ENCODE measurements at regions not wholly inside any gene's neighbourhood (a gene's known extent, or its start where the extent isn't known, plus 50 kb on each side); places are given as distances from the start of the nearest gene placed in this dataset.

GRCh38 chr10:129330211-129330610 lies 136.8 kb upstream of the MGMT start:
- no peak for TF ChIP-seq TAF1 (IDR thresholded peaks at IDR 0.05; ENCODE audit: borderline replicate concordance, insufficient read depth, low read length)
- no peak for TF ChIP-seq FOXP2 (optimal IDR thresholded peaks at IDR 0.05; ENCODE audit: borderline replicate concordance, extremely low read depth, extremely low read length, insufficient read depth)
- no peak for TF ChIP-seq SIN3A (IDR thresholded peaks at IDR 0.05; ENCODE audit: borderline replicate concordance, insufficient read depth, low read length)
- TF ChIP-seq REST (IDR thresholded peaks at IDR 0.05; ENCODE audit: insufficient read depth in 1 of 2, low read depth in 2 of 2, low read length in 2 of 2): no peak
- TF ChIP-seq POLR2AphosphoS5 (IDR thresholded peaks at IDR 0.05; ENCODE audit: low read depth, low read length): no peak

GRCh38 chr10:129331207-129331838 lies 135.7 kb upstream of the MGMT start:
- no peak for TF ChIP-seq POLR2AphosphoS5 (IDR thresholded peaks at IDR 0.05; ENCODE audit: low read depth, low read length)
- TF ChIP-seq TAF1 (IDR thresholded peaks at IDR 0.05; ENCODE audit: borderline replicate concordance, insufficient read depth, low read length): no peak
- TF ChIP-seq REST (IDR thresholded peaks at IDR 0.05; ENCODE audit: insufficient read depth in 1 of 2, low read depth in 2 of 2, low read length in 2 of 2): no peak
- TF ChIP-seq FOXP2 (optimal IDR thresholded peaks at IDR 0.05; ENCODE audit: borderline replicate concordance, extremely low read depth, extremely low read length, insufficient read depth): no peak
- no peak for TF ChIP-seq SIN3A (IDR thresholded peaks at IDR 0.05; ENCODE audit: borderline replicate concordance, insufficient read depth, low read length)

GRCh38 chr10:129331839-129332220 lies 135.2 kb upstream of the MGMT start:
- no peak for TF ChIP-seq FOXP2 (optimal IDR thresholded peaks at IDR 0.05; ENCODE audit: borderline replicate concordance, extremely low read depth, extremely low read length, insufficient read depth)
- no peak for TF ChIP-seq SIN3A (IDR thresholded peaks at IDR 0.05; ENCODE audit: borderline replicate concordance, insufficient read depth, low read length)
- no peak for TF ChIP-seq POLR2AphosphoS5 (IDR thresholded peaks at IDR 0.05; ENCODE audit: low read depth, low read length)
- TF ChIP-seq REST (IDR thresholded peaks at IDR 0.05; ENCODE audit: insufficient read depth in 1 of 2, low read depth in 2 of 2, low read length in 2 of 2): no peak
- no peak for TF ChIP-seq TAF1 (IDR thresholded peaks at IDR 0.05; ENCODE audit: borderline replicate concordance, insufficient read depth, low read length)

DNA sequence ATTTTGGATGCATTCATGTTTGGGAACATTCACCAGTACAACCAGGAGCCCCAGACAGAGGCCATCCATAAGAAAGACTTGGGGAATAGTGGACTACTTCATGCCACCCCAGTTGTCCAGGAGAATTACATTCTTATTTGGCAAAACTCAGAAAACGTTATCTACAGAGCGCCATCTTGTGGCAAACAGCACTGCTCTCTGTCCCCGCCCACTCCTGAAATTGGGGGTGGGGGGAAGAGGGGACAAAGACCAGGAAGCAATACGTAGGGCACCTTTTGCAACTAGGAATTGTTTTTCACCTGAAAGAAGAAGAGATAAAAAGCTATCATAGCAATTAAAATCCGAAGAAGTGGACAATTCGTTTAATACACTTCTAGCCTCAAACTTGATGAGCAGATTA lies 134.6 kb upstream of the MGMT start:
- TF ChIP-seq TAF1 (IDR thresholded peaks at IDR 0.05; ENCODE audit: borderline replicate concordance, insufficient read depth, low read length) (no peak), SIN3A (IDR thresholded peaks at IDR 0.05; ENCODE audit: borderline replicate concordance, insufficient read depth, low read length) (no peak), REST (IDR thresholded peaks at IDR 0.05; ENCODE audit: insufficient read depth in 1 of 2, low read depth in 2 of 2, low read length in 2 of 2) (no peak), POLR2AphosphoS5 (IDR thresholded peaks at IDR 0.05; ENCODE audit: low read depth, low read length) (no peak), FOXP2 (optimal IDR thresholded peaks at IDR 0.05; ENCODE audit: borderline replicate concordance, extremely low read depth, extremely low read length, insufficient read depth) (no peak)

Data from PFSK-1 (cell line).